Suprapubic skin (tissue), 3 donors: ENCODE measurements at regions not wholly inside any gene's neighbourhood (a gene's known extent, or its start where the extent isn't known, plus 50 kb on each side); places are given as distances from the start of the nearest gene placed in this dataset.

Experiments
- CTCF ChIP-seq, 2 donors: fragments of 200-600 bp in 1 of 2; fragments of 450-650 bp in 1 of 2; sonication (generic) in 1 of 2; IDR thresholded peaks; one replicate each; pipeline ENCODE4 v1.5.1; 2016 to 2019; ENCODE audit warnings: antibody characterized with exemption in 2 of 2, mild to moderate bottlenecking in 1 of 2, moderate library complexity in 1 of 2
- POLR2AphosphoS5 ChIP-seq, 3 donors: sonication (generic); formaldehyde crosslinking; IDR thresholded peaks; one replicate each; pipeline ENCODE4 v1.6.1; 2017; ENCODE audit warnings: antibody characterized with exemption in 3 of 3

DNA sequence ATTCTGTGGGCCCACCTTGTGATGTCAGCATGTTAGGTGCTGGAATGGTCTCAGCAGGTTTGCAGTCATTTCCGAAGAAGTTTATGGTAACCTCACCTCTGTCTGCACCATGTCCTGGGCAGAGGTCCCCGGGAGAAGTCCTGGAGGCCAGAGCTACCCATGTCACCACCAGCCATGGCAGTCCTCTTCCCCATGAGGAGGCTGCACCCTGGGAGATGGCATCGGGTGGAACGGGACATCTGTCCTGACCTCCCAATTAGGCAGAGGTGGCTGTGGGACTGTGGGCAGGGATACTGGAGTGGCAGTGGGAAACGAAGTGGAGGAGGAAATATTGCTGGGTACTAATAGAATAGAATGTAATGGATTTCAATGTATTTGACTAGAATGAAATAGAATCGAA, 511.8 kb upstream of the WSB1 start:
- TF ChIP-seq CTCF (IDR thresholded peaks at IDR 0.05) (no peak), POLR2AphosphoS5 (IDR thresholded peaks at IDR 0.05) (no peak)
